Thyroid gland (tissue), 4 donors: ENCODE measurements at regions not wholly inside any gene's neighbourhood (a gene's known extent, or its start where the extent isn't known, plus 50 kb on each side); places are given as distances from the start of the nearest gene placed in this dataset.

Experiments used
- POLR2A ChIP-seq, 2 donors: fragments of 450-650 bp; IDR thresholded peaks; one replicate each; pipeline ENCODE4 v1.6.1; 2017; ENCODE audit warnings: antibody characterized with exemption in 2 of 2, mild to moderate bottlenecking in 2 of 2, moderate library complexity in 1 of 2
- TF ChIP-seq, protein P1 (sequence below), 6 experiments: fragments of 200-600 bp in 3 of 6; fragments of 450-650 bp in 3 of 6; sonication (generic) in 3 of 6; IDR thresholded peaks; one replicate each; pipeline ENCODE4 v1.5.1; 2016 to 2019; ENCODE audit warnings: antibody characterized with exemption in 6 of 6, mild to moderate bottlenecking in 2 of 6, inconsistent platforms in 1 of 6, moderate library complexity in 1 of 6

GRCh38 chr12:105706973-105707334, 376.5 kb downstream of the C12orf75 start:
- TF ChIP-seq, protein P1, sequence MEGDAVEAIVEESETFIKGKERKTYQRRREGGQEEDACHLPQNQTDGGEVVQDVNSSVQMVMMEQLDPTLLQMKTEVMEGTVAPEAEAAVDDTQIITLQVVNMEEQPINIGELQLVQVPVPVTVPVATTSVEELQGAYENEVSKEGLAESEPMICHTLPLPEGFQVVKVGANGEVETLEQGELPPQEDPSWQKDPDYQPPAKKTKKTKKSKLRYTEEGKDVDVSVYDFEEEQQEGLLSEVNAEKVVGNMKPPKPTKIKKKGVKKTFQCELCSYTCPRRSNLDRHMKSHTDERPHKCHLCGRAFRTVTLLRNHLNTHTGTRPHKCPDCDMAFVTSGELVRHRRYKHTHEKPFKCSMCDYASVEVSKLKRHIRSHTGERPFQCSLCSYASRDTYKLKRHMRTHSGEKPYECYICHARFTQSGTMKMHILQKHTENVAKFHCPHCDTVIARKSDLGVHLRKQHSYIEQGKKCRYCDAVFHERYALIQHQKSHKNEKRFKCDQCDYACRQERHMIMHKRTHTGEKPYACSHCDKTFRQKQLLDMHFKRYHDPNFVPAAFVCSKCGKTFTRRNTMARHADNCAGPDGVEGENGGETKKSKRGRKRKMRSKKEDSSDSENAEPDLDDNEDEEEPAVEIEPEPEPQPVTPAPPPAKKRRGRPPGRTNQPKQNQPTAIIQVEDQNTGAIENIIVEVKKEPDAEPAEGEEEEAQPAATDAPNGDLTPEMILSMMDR (IDR thresholded peaks at IDR 0.05) = no peak
- TF ChIP-seq POLR2A (IDR thresholded peaks at IDR 0.05) = no peak
